Activated T-helper 1 cell treated with anti-CD3 and anti-CD28 coated beads, Interleukin-12 subunit alpha, Interleukin-12 subunit beta, Interleukin-2, Interleukin-4 antibody, amounts not matched to agents 30 ng/mL and 10 ng/mL and 1 ng/mL, durations not matched to agents 14 hours and 24 hours and 36 hours (primary cell): ENCODE measurements at regions not wholly inside any gene's neighbourhood (a gene's known extent, or its start where the extent isn't known, plus 50 kb on each side); places are given as distances from the start of the nearest gene placed in this dataset.
"Not testable (repeated sequence)": the region's sequence is repeated elsewhere in the genome, so short reads cannot be mapped to it uniquely, and the experiment has no call there.

Source experiments
- DNase-seq: peaks from one replicate; pipeline ENCODE4 v3.0.0; 2021; ENCODE audit warnings: low spot score
- H3K27ac Mint-ChIP-seq: one replicate; pipeline ENCODE4 v1.8.0; 2021; ENCODE audit warnings: mild to moderate bottlenecking, mixed read lengths
- H3K27me3 Mint-ChIP-seq: one replicate; pipeline ENCODE4 v1.8.0; 2022; ENCODE audit warnings: mild to moderate bottlenecking, moderate library complexity, mixed read lengths; ENCODE audit not compliant: insufficient read depth
- H3K36me3 Mint-ChIP-seq: one replicate; pipeline ENCODE4 v1.8.0; 2021; ENCODE audit warnings: low read depth, mixed read lengths
- H3K4me1 Mint-ChIP-seq: one replicate; pipeline ENCODE4 v1.8.0; 2021; ENCODE audit warnings: low read depth, mixed read lengths
- H3K4me3 Mint-ChIP-seq: one replicate; pipeline ENCODE4 v1.8.0; 2021; ENCODE audit warnings: mild to moderate bottlenecking, moderate library complexity, mixed read lengths
- H3K9me3 Mint-ChIP-seq: one replicate; pipeline ENCODE4 v1.8.0; 2021; ENCODE audit warnings: mixed read lengths
- intact Hi-C: fragments of 100-400 bp; cut with micrococcal nuclease; formaldehyde crosslinking; loops from one replicate; pipeline ENCODE4 v1.15.1; 2024

DNA sequence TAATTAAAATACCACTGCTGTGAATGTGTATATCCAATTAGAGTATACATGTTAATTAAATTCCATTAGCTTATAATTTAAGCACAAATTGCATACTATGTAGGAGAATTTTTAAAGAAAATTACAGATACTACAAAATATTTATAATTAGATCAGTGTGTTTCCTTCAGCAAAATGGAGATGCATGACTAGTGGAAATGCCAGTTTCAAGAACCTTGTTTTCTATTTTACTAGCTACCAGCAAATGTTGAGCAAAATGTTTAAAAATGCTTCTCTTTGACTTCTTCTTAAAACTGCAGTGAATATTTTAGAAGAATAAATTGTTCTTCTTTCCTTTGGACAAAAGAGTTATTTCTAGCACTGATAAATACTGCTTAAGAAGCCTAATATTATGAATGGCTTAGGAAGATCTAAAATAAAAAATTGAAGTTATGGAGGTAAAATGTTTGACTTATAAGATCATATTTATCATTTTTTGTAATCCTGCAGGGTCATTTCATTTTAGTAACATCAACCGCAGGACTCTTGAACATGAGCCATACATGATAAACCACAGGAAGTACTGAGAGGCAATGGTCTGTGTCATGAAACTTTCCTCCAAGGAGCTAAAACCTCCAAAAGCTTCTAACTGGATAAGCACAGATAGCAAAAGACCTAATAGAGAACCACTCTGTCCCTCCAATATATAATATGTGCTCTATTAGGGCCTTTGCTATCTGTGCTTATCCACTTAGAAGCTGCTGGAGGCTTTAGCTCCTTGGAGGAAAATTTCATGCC lies 1066.0 kb upstream of the CELF2 start:
- Mint-ChIP-seq H3K27me3 (no peaks in the 10 kb centered on the region), H3K4me1 (no peaks in the 10 kb centered on the region), H3K36me3 (no peaks in the 10 kb centered on the region), H3K4me3 (no peak overlapping the region), H3K27ac (no peak overlapping the region), H3K9me3 (no peaks in the 10 kb centered on the region)
- no peak for DNase-seq
- intact Hi-C loops: no loop called here

DNA sequence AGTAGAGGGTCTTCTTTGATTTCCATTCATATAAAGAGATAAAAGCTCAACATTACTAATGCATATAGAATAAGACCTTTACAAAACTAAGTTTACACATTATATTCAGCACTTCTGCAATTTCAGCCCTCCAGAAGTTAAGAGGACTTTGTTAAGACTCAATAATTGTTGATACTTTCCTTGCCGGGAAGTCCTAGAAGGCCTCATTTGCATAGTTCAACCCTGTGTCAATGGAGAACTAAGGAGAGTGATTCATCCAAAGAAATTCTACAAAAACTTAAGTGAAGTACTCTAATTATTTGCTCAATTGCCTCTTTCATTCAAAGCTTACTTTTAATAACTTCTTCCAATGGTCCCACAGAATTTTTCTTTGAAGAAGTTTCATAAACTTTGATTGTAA lies 1060.3 kb upstream of the CELF2 start:
- DNase-seq: no peak
- no peaks in the 10 kb centered on the region for H3K4me1 Mint-ChIP-seq
- H3K9me3 Mint-ChIP-seq: peaks cover 6% of the 10 kb centered on the region
- intact Hi-C loops: no loop called here
- H3K27me3 Mint-ChIP-seq: no peaks in the 10 kb centered on the region
- H3K27ac Mint-ChIP-seq: no peak overlapping the region
- no peaks in the 10 kb centered on the region for H3K36me3 Mint-ChIP-seq
- H3K4me3 Mint-ChIP-seq: no peak overlapping the region

DNA sequence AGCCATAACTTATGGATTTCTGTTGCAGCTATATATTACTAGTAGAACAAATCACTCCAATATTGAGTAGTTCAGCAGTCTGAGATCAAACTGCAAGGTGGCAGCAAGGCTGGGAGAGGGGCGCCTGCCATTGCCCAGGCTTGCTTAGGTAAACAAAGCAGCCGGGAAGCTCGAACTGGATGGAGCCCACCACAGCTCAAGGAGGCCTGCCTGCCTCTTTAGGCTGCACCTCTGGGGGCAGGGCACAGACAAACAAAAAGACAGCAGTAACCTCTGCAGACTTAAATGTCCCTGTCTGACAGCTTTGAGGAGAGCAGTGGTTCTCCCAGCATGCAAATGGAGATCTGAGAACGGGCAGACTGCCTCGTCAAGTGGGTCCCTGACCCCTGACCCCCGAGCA lies 1059.8 kb upstream of the CELF2 start:
- H3K27ac Mint-ChIP-seq, H3K4me1 Mint-ChIP-seq, H3K4me3 Mint-ChIP-seq, intact Hi-C loops, H3K36me3 Mint-ChIP-seq, H3K9me3 Mint-ChIP-seq, H3K27me3 Mint-ChIP-seq, DNase-seq: not testable (repeated sequence)

DNA sequence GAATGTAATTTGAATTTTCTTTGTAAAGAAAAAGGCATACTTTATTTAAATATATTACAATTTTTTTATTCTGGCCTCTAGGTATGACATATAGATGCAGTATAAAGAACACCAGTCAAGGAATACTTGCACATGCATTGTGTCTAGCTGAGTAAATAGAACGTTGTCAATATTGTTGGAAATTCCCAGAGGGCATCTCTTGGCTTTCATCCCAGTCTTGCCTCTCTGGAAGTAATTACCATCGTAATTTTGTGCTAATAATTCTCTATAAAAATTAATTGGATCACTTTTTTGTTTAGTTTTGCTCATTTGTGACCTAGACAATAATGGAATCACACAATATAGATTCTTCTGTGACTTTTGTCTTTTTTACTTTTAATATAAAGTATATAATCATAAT lies 1052.3 kb upstream of the CELF2 start:
- no peak overlapping the region for H3K4me3 Mint-ChIP-seq
- H3K4me1 Mint-ChIP-seq: no peaks in the 10 kb centered on the region
- no peaks in the 10 kb centered on the region for H3K9me3 Mint-ChIP-seq
- intact Hi-C loops: no loop called here
- H3K27ac Mint-ChIP-seq: no peak overlapping the region
- H3K36me3 Mint-ChIP-seq: no peaks in the 10 kb centered on the region
- no peak for DNase-seq
- H3K27me3 Mint-ChIP-seq: no peaks in the 10 kb centered on the region

DNA sequence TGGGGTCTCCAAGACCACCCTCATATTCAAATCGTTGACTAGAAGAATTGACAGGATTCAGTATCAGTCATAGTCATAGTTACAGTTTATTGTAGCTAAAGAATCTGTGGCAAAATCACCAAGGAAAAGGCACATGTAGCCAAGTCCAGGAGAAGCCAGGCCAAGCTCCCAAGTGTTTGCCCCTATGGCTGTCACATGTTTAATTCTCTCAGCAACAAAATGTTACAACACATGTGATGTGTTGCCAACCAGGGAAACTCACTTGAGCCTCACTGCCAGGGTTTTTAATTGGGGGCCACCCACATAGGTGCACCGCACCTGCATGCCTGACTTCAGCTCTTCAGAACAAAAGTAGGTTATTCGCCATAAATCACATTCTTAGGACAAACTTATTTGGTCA lies 1030.9 kb upstream of the CELF2 start:
- intact Hi-C loops: no loop called here
- Mint-ChIP-seq H3K4me3 (no peak overlapping the region), H3K36me3 (no peaks in the 10 kb centered on the region), H3K27ac (no peak overlapping the region), H3K27me3 (no peaks in the 10 kb centered on the region), H3K9me3 (peaks cover 7% of the 10 kb centered on the region), H3K4me1 (no peaks in the 10 kb centered on the region)
- no peak for DNase-seq

DNA sequence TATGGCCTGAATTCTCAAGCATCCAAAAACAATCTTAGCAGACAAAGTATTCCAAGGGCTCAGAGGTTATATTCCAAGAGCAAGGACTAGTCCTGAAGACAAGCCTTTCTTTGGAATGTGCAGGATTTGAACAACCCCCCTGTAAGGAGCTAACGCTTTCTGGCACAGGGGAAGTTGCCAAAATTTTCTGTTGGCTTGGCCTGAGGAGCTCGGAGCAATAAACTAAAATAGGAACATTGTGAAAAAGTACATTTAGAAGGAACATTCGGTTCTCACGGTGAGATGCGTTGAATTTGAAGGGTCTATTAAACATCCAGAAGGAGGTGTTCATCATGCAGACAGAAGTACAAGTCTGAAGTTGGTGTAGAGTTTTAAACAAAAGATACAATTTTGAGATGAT lies 1030.5 kb upstream of the CELF2 start:
- H3K4me1 Mint-ChIP-seq: no peaks in the 10 kb centered on the region
- DNase-seq: no peak
- H3K27me3 Mint-ChIP-seq: no peaks in the 10 kb centered on the region
- H3K36me3 Mint-ChIP-seq: no peaks in the 10 kb centered on the region
- no peak overlapping the region for H3K4me3 Mint-ChIP-seq
- H3K27ac Mint-ChIP-seq: no peak overlapping the region
- intact Hi-C loops: no loop called here
- H3K9me3 Mint-ChIP-seq: peaks cover 7% of the 10 kb centered on the region

DNA sequence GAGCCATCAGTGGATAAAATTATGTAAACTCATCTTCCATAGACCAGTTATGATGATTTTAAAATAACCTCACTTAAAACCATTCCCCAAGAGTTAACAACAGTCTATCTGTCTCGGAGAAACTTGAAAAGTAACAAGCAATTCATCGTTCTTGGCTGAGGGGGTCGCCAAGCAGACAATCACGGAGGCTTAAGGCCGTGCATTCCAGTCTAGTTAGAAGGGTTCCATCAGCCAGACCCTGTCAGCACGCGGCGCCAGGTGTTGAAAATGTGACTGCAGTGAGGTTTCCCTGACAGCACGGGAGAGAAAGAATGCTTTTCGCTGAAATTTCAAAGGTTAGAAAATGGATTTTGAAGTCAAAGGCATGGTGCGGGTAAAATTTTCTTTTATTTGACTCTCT lies 1025.0 kb upstream of the CELF2 start:
- intact Hi-C loops: no loop called here
- Mint-ChIP-seq H3K36me3 (no peaks in the 10 kb centered on the region), H3K9me3 (no peaks in the 10 kb centered on the region), H3K4me1 (no peaks in the 10 kb centered on the region), H3K4me3 (no peak overlapping the region), H3K27ac (no peak overlapping the region), H3K27me3 (no peaks in the 10 kb centered on the region)
- no peak for DNase-seq

DNA sequence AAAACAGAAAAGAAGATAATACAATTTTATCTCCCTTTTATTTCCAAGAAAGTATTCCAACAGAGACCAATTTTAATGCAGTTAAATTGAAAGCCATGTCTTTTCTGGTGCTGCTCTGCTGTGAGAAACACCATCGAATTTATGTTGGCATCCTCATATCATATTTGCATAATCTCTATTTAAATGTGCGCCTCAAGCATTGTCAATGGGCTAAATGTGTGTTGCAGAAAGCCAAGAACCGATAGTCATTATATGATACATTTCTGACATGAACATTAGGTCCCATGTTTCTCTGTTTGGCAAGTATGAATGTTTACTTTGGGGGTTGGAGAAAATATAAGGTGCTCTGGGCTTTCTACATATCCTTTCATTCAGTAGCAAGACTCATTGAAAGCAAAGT lies 1023.5 kb upstream of the CELF2 start:
- H3K36me3 Mint-ChIP-seq: no peaks in the 10 kb centered on the region
- intact Hi-C loops: no loop called here
- H3K4me1 Mint-ChIP-seq: no peaks in the 10 kb centered on the region
- no peak overlapping the region for H3K4me3 Mint-ChIP-seq
- DNase-seq: no peak
- H3K27ac Mint-ChIP-seq: no peak overlapping the region
- no peaks in the 10 kb centered on the region for H3K27me3 Mint-ChIP-seq
- H3K9me3 Mint-ChIP-seq: no peaks in the 10 kb centered on the region

DNA sequence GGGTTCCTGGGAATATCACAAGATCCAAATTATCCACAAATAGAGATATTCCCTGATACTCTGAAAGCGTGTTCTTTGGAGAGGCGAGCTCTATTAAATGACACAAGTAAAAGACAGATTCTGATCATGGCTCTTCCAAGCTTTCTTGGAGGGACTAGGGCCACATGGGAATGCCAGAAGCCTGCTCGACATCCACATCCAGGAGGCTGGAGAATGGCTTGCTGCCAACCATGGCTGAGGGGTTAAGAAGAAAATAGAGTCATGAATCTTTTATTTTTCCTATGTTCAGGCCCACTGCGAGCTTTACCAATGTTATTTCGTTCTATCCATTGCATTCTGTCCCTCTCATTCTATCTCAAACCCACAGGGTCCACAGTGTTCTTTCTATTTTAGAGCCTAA lies 1018.0 kb upstream of the CELF2 start:
- Mint-ChIP-seq H3K4me3 (no peak overlapping the region), H3K36me3 (no peaks in the 10 kb centered on the region), H3K27ac (no peak overlapping the region), H3K4me1 (no peaks in the 10 kb centered on the region), H3K27me3 (no peaks in the 10 kb centered on the region), H3K9me3 (no peaks in the 10 kb centered on the region)
- no peak for DNase-seq
- intact Hi-C loops: no loop called here

DNA sequence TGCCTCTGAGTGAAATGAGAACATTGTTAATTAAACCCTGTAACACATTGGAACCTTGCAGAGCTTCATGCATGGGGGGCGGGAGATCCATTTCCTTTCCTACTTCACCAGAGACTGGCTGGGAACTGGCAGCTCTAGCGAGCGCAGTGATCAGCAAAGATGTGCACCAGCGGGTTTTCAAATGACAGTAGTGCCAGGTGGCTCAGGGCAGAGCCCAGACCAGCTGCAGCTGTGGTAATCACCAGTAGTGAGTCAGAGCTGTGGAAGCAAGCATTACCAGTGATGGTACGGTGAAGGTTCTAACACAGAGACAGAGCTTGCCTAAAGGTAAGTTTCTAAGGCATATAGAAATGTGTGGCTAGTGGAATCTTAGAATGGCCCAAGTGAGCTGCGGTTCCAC lies 1009.7 kb upstream of the CELF2 start:
- H3K27me3 Mint-ChIP-seq: no peaks in the 10 kb centered on the region
- no peak for DNase-seq
- H3K4me3 Mint-ChIP-seq: no peak overlapping the region
- H3K9me3 Mint-ChIP-seq: no peaks in the 10 kb centered on the region
- intact Hi-C loops: no loop called here
- H3K36me3 Mint-ChIP-seq: no peaks in the 10 kb centered on the region
- H3K27ac Mint-ChIP-seq: no peak overlapping the region
- H3K4me1 Mint-ChIP-seq: no peaks in the 10 kb centered on the region

DNA sequence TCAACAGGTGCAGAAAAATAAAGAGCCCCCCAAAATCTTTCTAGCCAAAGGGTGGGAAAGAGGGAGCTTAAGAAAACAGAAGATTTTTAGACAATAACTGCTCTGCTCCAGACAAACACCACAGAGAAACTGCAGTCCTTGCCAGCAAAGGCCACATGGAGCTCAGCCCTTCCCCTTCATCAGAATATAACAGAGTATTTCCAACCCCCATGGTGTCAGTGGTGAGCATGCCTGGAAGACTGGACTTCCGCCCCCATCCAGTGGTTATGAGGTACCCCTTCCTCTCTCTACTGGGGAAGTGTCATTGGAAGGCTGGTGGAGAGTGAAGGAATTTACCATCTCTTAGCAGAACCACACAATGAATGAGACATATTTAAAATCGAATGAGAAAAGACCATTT lies 1007.3 kb upstream of the CELF2 start:
- intact Hi-C loops: no loop called here
- Mint-ChIP-seq H3K9me3 (no peaks in the 10 kb centered on the region), H3K36me3 (no peaks in the 10 kb centered on the region), H3K27me3 (no peaks in the 10 kb centered on the region), H3K27ac (no peak overlapping the region), H3K4me1 (no peaks in the 10 kb centered on the region), H3K4me3 (no peak overlapping the region)
- DNase-seq: no peak

DNA sequence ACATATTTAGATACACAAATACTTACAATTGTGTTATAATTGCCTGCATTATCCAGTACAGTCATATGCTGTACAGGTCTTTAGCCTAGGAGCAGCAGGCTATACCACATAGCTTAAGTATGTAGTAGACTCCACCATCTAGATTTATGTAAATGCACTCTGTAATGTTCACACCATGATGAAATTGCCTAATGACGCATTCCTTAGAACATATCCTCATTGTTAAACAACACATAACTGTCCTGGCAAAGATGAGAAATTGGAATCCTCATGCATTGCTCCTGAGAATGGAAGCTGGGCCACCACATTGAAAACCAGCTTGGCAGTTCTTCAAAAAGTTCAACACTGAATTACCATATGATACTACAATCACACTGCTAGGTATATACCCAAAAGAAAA lies 1002.8 kb upstream of the CELF2 start:
- no peak overlapping the region for H3K27ac Mint-ChIP-seq
- intact Hi-C loops: no loop called here
- no peaks in the 10 kb centered on the region for H3K4me1 Mint-ChIP-seq
- H3K9me3 Mint-ChIP-seq: no peaks in the 10 kb centered on the region
- H3K36me3 Mint-ChIP-seq: no peaks in the 10 kb centered on the region
- H3K4me3 Mint-ChIP-seq: no peak overlapping the region
- no peaks in the 10 kb centered on the region for H3K27me3 Mint-ChIP-seq
- no peak for DNase-seq

DNA sequence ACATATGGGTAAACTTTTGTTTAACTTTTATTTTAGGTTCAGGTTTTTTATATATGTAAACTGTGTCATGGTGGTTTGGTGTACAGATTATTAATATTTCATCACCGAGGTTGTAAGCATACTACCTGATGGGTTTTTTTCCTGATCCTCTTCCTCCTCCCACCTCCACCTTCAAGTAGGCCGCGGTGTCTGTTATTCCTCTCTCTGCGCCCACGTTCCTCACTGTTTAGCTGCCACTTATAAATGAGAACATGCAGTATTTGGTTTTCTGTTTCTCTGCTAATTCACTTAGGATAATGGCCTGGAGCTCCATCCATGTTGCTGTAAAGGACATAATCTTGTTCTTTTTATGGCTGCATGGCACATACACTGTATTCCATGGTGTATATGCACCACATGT lies 1000.0 kb upstream of the CELF2 start:
- Mint-ChIP-seq H3K4me1 (no peaks in the 10 kb centered on the region), H3K4me3 (no peak overlapping the region), H3K27me3 (no peaks in the 10 kb centered on the region), H3K36me3 (no peaks in the 10 kb centered on the region), H3K27ac (no peak overlapping the region), H3K9me3 (peaks cover 9% of the 10 kb centered on the region)
- intact Hi-C loops: no loop called here
- DNase-seq: no peak

DNA sequence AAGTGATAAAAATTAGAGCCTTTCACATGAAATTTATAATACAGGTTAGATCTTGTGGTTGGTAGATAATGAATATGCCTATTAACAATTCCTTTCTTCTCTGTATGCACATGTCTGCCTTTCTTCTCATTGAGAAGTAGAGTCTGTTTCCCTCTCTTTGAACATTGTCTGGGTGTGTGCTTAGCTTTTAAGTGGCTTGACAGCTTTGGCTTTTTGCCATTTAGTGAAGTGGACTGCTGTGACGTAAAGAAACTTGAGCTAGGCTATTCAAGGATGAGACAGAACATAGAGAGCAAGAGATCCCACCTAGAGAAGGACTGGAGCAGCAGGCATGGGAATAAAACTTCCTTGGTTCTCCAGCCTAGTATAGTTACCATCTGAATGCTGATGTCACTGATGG lies 996.7 kb upstream of the CELF2 start:
- intact Hi-C loops: no loop called here
- H3K4me1 Mint-ChIP-seq: no peaks in the 10 kb centered on the region

More for the DNA sequence above, 996.7 kb upstream of the CELF2 start:
- H3K9me3 Mint-ChIP-seq: peaks cover 9% of the 10 kb centered on the region
- H3K27me3 Mint-ChIP-seq: no peaks in the 10 kb centered on the region
- H3K4me3 Mint-ChIP-seq: no peak overlapping the region
- H3K36me3 Mint-ChIP-seq: no peaks in the 10 kb centered on the region
- no peak overlapping the region for H3K27ac Mint-ChIP-seq
- no peak for DNase-seq
